Kidney (tissue), 13 donors: ENCODE measurements at regions not wholly inside any gene's neighbourhood (a gene's known extent, or its start where the extent isn't known, plus 50 kb on each side); places are given as distances from the start of the nearest gene placed in this dataset.
"Not testable (repeated sequence)": the region's sequence is repeated elsewhere in the genome, so short reads cannot be mapped to it uniquely, and the experiment has no call there.

Experiments used
- DNase-seq, 5 donors: peaks; one replicate each; pipeline ENCODE4 v3.0.0-alpha.2; 2013 to 2020
- FAIRE-seq: peaks from 2 replicates; lab custom pipeline; 2012; peaks lifted over from hg19 to GRCh38; lab: Jason Lieb, UNC
- H3K27ac ChIP-seq, 2 donors: one replicate each; pipeline ENCODE4 v1.7.0; 2013; ENCODE audit warnings: low read depth in 2 of 2, low read length in 2 of 2, inconsistent platforms in 1 of 2
- H3K27me3 ChIP-seq: one replicate; pipeline ENCODE4 v1.7.1; 2013; ENCODE audit warnings: low read length, inconsistent platforms; ENCODE audit not compliant: control insufficient read depth, insufficient read depth
- H3K36me3 ChIP-seq, 3 donors: one replicate each; pipeline versions ENCODE4 v1.7.0 to v1.7.1; 2013; ENCODE audit warnings: low read length in 3 of 3, control low read depth in 1 of 3, inconsistent platforms in 1 of 3; ENCODE audit not compliant: insufficient read depth in 3 of 3, control insufficient read depth in 2 of 3
- H3K4me1 ChIP-seq, 3 donors: one replicate each; pipeline versions ENCODE4 v1.7.0 to v1.7.1; 2013; ENCODE audit warnings: low read length in 3 of 3, inconsistent platforms in 1 of 3, low read depth in 1 of 3; ENCODE audit not compliant: control insufficient read depth in 2 of 3, insufficient read depth in 2 of 3
- H3K4me3 ChIP-seq, 3 donors: one replicate each; pipeline versions ENCODE4 v1.7.0 to v1.8.1; 2013; ENCODE audit warnings: low read length in 3 of 3, control low read depth in 1 of 3, inconsistent platforms in 1 of 3
- H3K9ac ChIP-seq, 3 donors: one replicate each; pipeline versions ENCODE4 v1.7.0 to v1.7.1; 2013; ENCODE audit warnings: low read length in 3 of 3, control low read depth in 1 of 3, inconsistent platforms in 1 of 3
- H3K9me3 ChIP-seq, 3 donors: one replicate each; pipeline versions ENCODE4 v1.7.0 to v1.7.1; 2013; ENCODE audit warnings: low read length in 3 of 3, control low read depth in 1 of 3, inconsistent platforms in 1 of 3; ENCODE audit not compliant: control insufficient read depth in 2 of 3, insufficient read depth in 1 of 3
- intact Hi-C: fragments of 100-400 bp; cut with DNase I; formaldehyde crosslinking; loops from one replicate; pipeline ENCODE4 v1.11.1; 2022
- TF ChIP-seq, protein P1 (sequence below): IDR thresholded peaks from 3 replicates; pipeline ENCODE4 v1.5.1; 2012; ENCODE audit warnings: mild to moderate bottlenecking, moderate library complexity, borderline replicate concordance; ENCODE audit not compliant: insufficient read depth; ENCODE audit errors: extremely low read depth
- donor health status: control.
- donor health status: control.
- donor health status: control.
- donor health status: control.
- donor health status: control.
- donor health status: DM: yes; HTN: yes; CAD: no.
- donor health status: Normal renal cell carcinoma (clear cell type).

DNA sequence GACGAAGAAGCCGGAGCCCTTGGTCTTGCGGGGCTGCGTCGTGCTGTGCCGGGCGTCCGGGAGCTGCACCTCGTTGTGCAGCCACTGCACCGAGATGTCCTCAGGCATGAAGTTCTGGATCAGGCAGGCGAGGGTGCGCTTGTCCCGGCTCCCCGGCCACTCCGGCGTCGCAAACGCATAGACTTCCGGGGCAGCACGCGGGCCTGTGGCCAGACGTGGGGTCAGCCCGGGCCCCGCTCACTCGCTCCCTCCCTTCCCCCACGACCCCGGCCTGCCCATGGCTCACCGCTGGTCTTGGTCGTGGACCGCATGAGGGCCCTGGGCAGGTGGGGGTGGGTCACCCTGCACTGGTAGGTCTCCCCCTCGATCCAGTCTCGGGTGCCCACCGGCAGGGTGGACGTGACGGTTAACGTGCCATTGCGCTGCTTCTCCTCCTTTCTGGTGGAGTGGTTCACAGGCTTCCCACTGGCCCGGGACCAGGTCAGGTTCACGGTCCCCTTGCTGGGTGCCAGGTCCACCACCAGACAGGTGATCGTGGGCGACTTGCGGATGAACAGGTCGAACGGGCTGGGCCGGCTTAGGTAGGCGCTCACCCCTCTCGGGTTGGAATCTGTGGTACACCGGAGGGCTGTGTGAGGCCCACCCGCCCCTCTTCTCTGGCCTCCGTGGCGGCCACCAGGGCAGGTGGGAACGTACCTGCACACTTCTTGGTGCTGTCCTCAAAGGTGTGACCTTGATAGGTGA, 74.0 kb downstream of the TMEM121 start:
- H3K4me3 ChIP-seq, H3K9ac ChIP-seq, H3K27ac ChIP-seq, intact Hi-C loops, H3K36me3 ChIP-seq, H3K9me3 ChIP-seq, H3K4me1 ChIP-seq, FAIRE-seq, H3K27me3 ChIP-seq: not testable (repeated sequence)
- DNase-seq: peak in 2 of 5 donors; percentile 10 to 65

DNA sequence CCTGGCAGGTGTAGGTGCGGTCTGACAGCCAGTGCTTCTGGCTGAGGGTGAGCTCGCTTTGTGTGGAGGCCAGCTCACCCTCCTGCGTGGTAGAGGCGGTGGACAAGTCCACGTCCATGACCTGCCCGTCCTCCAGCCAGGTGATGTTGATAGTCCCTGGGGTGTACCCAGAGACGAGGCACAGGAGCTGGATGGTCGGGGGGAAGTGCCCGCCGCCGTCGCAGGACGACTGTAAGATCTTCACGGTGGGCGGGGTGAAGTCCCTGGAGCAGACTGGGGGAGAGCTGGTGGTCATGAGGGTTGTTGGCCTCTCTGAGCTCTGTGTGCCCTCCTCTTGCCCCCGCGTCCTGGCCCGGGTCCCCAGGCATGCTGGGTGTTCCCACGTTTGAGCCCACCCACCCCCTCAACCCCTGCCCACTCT, 74.6 kb downstream of the TMEM121 start:
- Histone ChIP-seq H3K9me3 (no peaks in the 10 kb centered on the region), H3K4me3 (no peak overlapping the region), H3K4me1 (no peaks in the 10 kb centered on the region), H3K27ac (no peak overlapping the region), H3K27me3 (no peaks in the 10 kb centered on the region), H3K36me3 (no peaks in the 10 kb centered on the region), H3K9ac (no peak overlapping the region)
- intact Hi-C loops: no loop called here
- DNase-seq (peak in 2 of 5 donors; percentile 22 to 53), FAIRE-seq (no peak)
- TF ChIP-seq, protein P1, sequence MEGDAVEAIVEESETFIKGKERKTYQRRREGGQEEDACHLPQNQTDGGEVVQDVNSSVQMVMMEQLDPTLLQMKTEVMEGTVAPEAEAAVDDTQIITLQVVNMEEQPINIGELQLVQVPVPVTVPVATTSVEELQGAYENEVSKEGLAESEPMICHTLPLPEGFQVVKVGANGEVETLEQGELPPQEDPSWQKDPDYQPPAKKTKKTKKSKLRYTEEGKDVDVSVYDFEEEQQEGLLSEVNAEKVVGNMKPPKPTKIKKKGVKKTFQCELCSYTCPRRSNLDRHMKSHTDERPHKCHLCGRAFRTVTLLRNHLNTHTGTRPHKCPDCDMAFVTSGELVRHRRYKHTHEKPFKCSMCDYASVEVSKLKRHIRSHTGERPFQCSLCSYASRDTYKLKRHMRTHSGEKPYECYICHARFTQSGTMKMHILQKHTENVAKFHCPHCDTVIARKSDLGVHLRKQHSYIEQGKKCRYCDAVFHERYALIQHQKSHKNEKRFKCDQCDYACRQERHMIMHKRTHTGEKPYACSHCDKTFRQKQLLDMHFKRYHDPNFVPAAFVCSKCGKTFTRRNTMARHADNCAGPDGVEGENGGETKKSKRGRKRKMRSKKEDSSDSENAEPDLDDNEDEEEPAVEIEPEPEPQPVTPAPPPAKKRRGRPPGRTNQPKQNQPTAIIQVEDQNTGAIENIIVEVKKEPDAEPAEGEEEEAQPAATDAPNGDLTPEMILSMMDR: no peak

GRCh38 chr14:105601360-105602242, 75.2 kb downstream of the TMEM121 start:
- H3K27me3 ChIP-seq: no peaks in the 10 kb centered on the region
- DNase-seq: peak in 2 of 5 donors; percentile 24 to 64
- H3K9ac ChIP-seq: no peak overlapping the region
- H3K27ac ChIP-seq: no peak overlapping the region
- no peak for FAIRE-seq
- H3K9me3 ChIP-seq: no peaks in the 10 kb centered on the region
- intact Hi-C loops: no loop called here
- TF ChIP-seq, protein P1: no peak
- no peaks in the 10 kb centered on the region for H3K4me1 ChIP-seq
- H3K36me3 ChIP-seq: no peaks in the 10 kb centered on the region
- no peak overlapping the region for H3K4me3 ChIP-seq

GRCh38 chr14:105602243-105602750, 75.9 kb downstream of the TMEM121 start:
- Histone ChIP-seq H3K9ac (no peak overlapping the region), H3K27me3 (no peaks in the 10 kb centered on the region), H3K4me1 (no peaks in the 10 kb centered on the region), H3K9me3 (no peaks in the 10 kb centered on the region), H3K27ac (no peak overlapping the region), H3K36me3 (no peaks in the 10 kb centered on the region), H3K4me3 (no peak overlapping the region)
- intact Hi-C loops: no loop called here
- TF ChIP-seq, protein P1: no peak
- peak in 1 of 5 donors; percentile 18 for DNase-seq
- no peak for FAIRE-seq
